GM10248 (cell line): ENCODE measurements at regions not wholly inside any gene's neighbourhood (a gene's known extent, or its start where the extent isn't known, plus 50 kb on each side); places are given as distances from the start of the nearest gene placed in this dataset.

ENCODE experiments used
- CTCF ChIA-PET: fragments of 300-600 bp; sonication (Branson Sonifier 250); formaldehyde crosslinking; extraction: SDS; loops from one replicate; lab custom pipeline; 2021; ENCODE audit warnings: antibody characterized with exemption; lab: Yijun Ruan, JAX
- POLR2A ChIA-PET: fragments of 350-650 bp; sonication (Branson Sonifier 250); formaldehyde crosslinking; extraction: SDS; loops from one replicate; lab custom pipeline; 2020; ENCODE audit warnings: antibody characterized with exemption; lab: Yijun Ruan, JAX
- DNase-seq: peaks from one replicate; pipeline ENCODE4 v3.0.0; 2012; ENCODE audit errors: extremely low spot score
- TF ChIP-seq, protein P1 (sequence below): IDR thresholded peaks from 2 replicates; pipeline ENCODE4 v1.5.1; 2012; ENCODE audit warnings: mild to moderate bottlenecking, low read depth; ENCODE audit errors: extremely low read depth, missing control alignments, control extremely low read depth

DNA sequence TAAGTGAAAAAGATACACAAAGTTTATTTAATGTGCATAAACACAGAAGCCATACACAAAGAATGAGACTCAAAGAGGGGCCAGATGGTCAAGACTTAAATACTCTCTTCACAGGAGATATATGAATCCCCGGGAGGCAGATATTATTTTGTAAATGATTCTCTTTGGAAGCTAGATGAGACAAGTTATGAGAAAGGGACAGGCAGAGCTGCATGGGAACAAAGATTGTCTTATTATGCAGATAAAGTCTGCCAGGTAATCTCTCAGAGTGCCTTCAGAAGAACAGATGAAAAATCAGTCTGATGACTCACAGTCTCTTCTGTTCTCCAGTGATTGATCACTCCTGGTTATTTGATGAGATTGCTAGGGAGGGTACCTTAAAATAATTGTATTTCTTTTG is 89.0 kb downstream of the NAF1 start:
- CTCF ChIA-PET = no interaction called here
- TF ChIP-seq, protein P1, sequence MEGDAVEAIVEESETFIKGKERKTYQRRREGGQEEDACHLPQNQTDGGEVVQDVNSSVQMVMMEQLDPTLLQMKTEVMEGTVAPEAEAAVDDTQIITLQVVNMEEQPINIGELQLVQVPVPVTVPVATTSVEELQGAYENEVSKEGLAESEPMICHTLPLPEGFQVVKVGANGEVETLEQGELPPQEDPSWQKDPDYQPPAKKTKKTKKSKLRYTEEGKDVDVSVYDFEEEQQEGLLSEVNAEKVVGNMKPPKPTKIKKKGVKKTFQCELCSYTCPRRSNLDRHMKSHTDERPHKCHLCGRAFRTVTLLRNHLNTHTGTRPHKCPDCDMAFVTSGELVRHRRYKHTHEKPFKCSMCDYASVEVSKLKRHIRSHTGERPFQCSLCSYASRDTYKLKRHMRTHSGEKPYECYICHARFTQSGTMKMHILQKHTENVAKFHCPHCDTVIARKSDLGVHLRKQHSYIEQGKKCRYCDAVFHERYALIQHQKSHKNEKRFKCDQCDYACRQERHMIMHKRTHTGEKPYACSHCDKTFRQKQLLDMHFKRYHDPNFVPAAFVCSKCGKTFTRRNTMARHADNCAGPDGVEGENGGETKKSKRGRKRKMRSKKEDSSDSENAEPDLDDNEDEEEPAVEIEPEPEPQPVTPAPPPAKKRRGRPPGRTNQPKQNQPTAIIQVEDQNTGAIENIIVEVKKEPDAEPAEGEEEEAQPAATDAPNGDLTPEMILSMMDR = no peak
- POLR2A ChIA-PET = no interaction called here
- no peak for DNase-seq

DNA sequence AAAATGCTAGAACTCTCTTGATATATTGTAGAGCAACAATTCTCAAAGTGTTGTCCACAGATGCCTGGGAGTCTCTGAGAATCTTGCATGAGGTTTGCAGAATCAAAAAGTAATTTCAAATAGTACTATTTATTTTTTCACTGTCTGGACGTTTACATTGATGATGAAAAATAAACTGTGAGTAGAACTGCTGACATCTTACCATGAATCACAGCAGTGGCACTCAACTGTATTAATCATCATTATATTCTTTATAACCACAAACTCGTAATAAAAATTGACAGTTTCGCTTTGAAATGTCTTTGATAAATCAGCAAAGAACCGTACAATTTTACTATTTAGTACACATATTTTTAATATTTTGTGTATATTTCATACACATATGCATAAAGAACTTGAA is 94.5 kb downstream of the NAF1 start:
- no peak for DNase-seq
- ChIA-PET POLR2A (no interaction called here), CTCF (no interaction called here)
- TF ChIP-seq, protein P1 = no peak

DNA sequence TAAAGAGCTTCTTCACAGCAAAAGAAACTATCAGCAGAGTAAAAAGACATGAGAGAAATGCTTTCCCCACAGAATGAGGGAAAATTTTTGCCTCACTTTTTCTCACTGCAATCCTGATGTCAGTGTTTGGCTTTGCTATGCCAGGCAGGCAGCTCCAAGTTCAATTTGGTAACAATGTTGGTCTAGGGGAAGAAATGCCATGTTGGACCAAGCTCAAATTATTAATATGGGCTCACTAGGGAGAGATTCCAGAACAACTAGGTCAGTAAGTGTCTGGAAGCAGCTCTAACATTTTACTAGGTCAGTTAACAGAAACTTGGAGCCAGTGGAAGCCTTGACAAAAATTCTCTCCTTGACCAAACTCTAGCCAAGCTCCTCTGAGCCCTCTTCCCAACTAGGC is 95.4 kb downstream of the NAF1 start:
- ChIA-PET POLR2A (no interaction called here), CTCF (interaction anchor here (1.8 kb wide), 1 partner anchor 13 kb away, joined by 5 read pairs; no protein-coding TSS in a partner anchor)
- TF ChIP-seq, protein P1 = no peak
- DNase-seq = no peak

DNA sequence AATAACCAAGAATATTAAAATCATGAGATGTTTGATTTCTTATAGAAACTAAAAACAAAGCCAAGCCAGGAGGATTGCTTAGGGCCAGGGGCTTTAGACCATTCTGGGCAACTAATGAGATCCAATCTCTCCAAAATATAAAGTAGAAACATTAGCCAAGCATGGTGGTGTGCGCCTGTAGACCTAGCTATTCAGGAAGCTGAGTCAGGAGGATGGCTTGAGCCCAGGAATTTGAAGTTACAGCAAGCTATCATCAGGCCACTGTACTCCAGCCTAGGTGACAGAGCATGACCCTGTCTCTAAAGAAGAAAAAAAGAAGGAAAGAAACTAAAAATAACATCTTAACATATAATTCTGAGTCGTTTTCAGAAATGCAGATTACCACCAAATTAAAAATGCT is 96.7 kb downstream of the NAF1 start:
- CTCF ChIA-PET = interaction anchor here (1.8 kb wide), 1 partner anchor 15 kb away, joined by 5 read pairs; no protein-coding TSS in a partner anchor

DNA sequence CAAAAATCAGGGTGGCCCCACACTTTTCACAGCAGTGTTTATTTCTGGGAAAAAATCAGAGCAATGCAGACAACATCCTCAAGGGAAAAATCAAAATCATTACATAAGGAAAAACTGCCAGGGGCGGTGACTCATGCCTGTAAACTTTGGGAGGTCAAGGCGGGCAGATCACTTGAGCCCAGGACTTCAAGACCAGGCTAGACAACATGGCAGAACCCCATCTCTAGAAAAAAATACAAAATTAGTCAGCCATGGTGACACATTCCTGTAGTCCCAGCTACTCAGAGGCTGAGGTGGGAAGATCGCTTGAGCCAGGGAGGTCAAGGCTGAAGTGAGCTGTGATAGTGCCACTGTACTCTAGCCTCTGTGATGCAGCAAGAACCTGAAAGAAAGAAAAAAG is 102.8 kb downstream of the NAF1 start:
- POLR2A ChIA-PET = no interaction called here
- TF ChIP-seq, protein P1 = no peak
- CTCF ChIA-PET = no interaction called here
- no peak for DNase-seq

More for the DNA sequence above, 96.7 kb downstream of the NAF1 start:
- TF ChIP-seq, protein P1 = no peak
- POLR2A ChIA-PET = no interaction called here
- no peak for DNase-seq

DNA sequence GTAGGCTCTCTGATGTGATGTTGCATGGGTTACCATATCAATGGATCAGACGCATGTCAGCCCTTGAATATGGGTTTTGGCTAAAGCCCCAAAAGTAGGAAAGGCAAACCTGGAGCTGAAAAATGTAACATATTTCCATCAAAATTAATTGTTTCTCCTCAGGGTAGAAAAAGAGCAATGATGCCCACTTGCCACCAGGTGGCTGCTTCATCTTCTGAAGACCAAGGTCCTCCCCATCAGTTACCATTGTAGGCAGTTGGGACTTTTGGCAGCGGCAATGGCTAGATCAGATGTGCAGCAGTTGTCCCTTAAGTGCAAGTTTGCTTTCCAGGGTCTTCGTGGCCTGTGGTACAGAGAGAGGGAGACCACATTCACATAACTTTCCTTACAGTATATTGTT is 118.2 kb downstream of the NAF1 start:
- CTCF ChIA-PET = interaction anchor here (0.9 to 3.1 kb wide), 8 partner anchors 8 to 500 kb away, joined by 3 to 16 read pairs (median 4); partner anchors contain the start of gene NPY1R
- POLR2A ChIA-PET = no interaction called here
- DNase-seq = peak; percentile 32
- TF ChIP-seq, protein P1 = peak; percentile 49
